BLaER1 (cell line): ENCODE measurements at regions not wholly inside any gene's neighbourhood (a gene's known extent, or its start where the extent isn't known, plus 50 kb on each side); places are given as distances from the start of the nearest gene placed in this dataset.

Source experiments
- H3K27ac ChIP-seq: shearing (Covaris generic); formaldehyde crosslinking; 2 replicates; pipeline ENCODE4 v1.8.1; 2022
- H3K27me3 ChIP-seq: shearing (Covaris generic); formaldehyde crosslinking; 2 replicates; pipeline ENCODE4 v1.8.1; 2022
- H3K36me3 ChIP-seq: shearing (Covaris generic); formaldehyde crosslinking; 2 replicates; pipeline ENCODE4 v1.8.1; 2022
- H3K4me1 ChIP-seq: shearing (Covaris generic); formaldehyde crosslinking; 2 replicates; pipeline ENCODE4 v1.8.1; 2022
- H3K4me2 ChIP-seq: shearing (Covaris generic); formaldehyde crosslinking; 2 replicates; pipeline ENCODE4 v1.8.1; 2022
- H3K4me3 ChIP-seq: shearing (Covaris generic); formaldehyde crosslinking; 2 replicates; pipeline ENCODE4 v1.8.1; 2022
- H3K9ac ChIP-seq: shearing (Covaris generic); formaldehyde crosslinking; 2 replicates; pipeline ENCODE4 v1.8.1; 2022
- H3K9me3 ChIP-seq: shearing (Covaris generic); formaldehyde crosslinking; 2 replicates; pipeline ENCODE4 v1.8.1; 2022
- H4K20me1 ChIP-seq: shearing (Covaris generic); formaldehyde crosslinking; 2 replicates; pipeline ENCODE4 v1.8.1; 2022
- Cebpa-rat ChIP-seq: shearing (Covaris generic); IDR thresholded peaks from 2 replicates; pipeline ENCODE4 v1.8.1; 2022

GRCh38 chr3:110456001-110456400 lies 615.6 kb upstream of the NECTIN3 start:
- H3K27me3 ChIP-seq: no peaks in the 10 kb centered on the region
- no peak for TF ChIP-seq Cebpa-rat
- H3K9me3 ChIP-seq: no peaks in the 10 kb centered on the region
- H3K36me3 ChIP-seq: no peaks in the 10 kb centered on the region
- no peaks in the 10 kb centered on the region for H3K4me1 ChIP-seq
- H3K4me3 ChIP-seq: no peak overlapping the region
- no peak overlapping the region for H3K4me2 ChIP-seq
- H3K27ac ChIP-seq: no peak overlapping the region
- no peaks in the 10 kb centered on the region for H4K20me1 ChIP-seq
- H3K9ac ChIP-seq: no peak overlapping the region

DNA sequence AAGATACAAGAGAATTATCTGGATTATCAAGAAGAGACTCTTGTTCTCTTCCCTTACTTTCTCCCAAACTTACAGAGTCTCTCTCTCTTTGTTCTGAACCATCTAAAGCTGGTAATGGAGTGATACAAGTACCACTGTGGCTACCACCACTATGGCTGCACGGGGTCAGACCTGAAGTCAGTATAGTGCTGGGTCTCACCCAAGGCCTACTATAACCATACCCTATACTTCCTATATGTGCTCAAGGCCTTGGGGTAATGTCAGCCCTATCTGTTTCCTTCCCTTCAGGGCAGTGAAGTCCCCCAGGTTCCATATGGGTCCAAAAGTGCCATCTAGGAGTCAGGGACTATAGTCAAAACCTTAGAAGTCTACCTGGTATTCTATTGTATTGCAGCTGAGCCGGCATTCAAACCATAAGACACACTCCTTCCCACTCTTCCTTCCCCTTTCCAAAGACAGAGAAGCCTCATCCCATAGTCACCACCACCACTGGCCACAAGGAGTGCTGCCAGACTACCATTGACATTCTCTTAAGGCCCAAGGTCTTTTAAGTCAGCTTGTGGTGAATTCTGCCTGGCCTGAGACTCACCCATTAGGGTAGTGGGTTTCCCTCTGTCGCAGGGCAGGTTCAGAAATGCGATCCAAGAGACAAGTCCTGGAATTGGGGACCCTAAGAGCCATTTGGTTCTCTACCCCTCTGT lies 615.0 kb upstream of the NECTIN3 start:
- no peak overlapping the region for H3K4me3 ChIP-seq
- no peaks in the 10 kb centered on the region for H3K27me3 ChIP-seq
- no peak overlapping the region for H3K27ac ChIP-seq
- no peak overlapping the region for H3K9ac ChIP-seq
- no peak overlapping the region for H3K4me2 ChIP-seq
- H4K20me1 ChIP-seq: no peaks in the 10 kb centered on the region
- no peaks in the 10 kb centered on the region for H3K4me1 ChIP-seq
- no peaks in the 10 kb centered on the region for H3K9me3 ChIP-seq
- TF ChIP-seq Cebpa-rat: no peak
- H3K36me3 ChIP-seq: no peaks in the 10 kb centered on the region

DNA sequence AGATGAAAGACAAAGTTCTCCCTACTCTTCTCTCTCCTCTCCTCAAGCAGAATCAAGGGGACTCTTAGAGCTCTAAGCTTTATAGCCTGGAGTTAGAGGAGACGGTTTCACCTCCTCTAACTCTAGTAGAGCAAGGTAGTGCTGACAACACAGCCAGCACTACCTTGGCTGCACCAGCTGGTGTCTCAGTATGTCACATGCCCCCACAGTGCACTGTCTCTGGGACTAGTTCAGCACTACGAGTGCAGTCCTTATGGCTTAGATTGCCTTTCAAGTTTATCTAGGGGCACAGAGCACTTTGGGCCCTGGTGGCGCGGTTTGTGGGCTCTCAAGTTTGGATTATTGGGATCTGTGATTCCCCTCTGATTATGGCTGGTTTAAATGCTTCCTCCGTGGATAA lies 614.1 kb upstream of the NECTIN3 start:
- Histone ChIP-seq H3K9ac (no peak overlapping the region), H3K36me3 (no peaks in the 10 kb centered on the region), H3K4me2 (no peak overlapping the region), H3K27me3 (no peaks in the 10 kb centered on the region), H3K9me3 (no peaks in the 10 kb centered on the region), H4K20me1 (no peaks in the 10 kb centered on the region), H3K4me1 (no peaks in the 10 kb centered on the region), H3K27ac (no peak overlapping the region), H3K4me3 (no peak overlapping the region)
- no peak for TF ChIP-seq Cebpa-rat

GRCh38 chr3:110459021-110459420 lies 612.6 kb upstream of the NECTIN3 start:
- no peak for TF ChIP-seq Cebpa-rat
- Histone ChIP-seq H3K4me3 (no peak overlapping the region), H3K9ac (no peak overlapping the region), H3K27ac (no peak overlapping the region), H3K4me1 (no peaks in the 10 kb centered on the region), H3K27me3 (no peaks in the 10 kb centered on the region), H3K4me2 (no peak overlapping the region), H3K9me3 (no peaks in the 10 kb centered on the region), H4K20me1 (no peaks in the 10 kb centered on the region), H3K36me3 (no peaks in the 10 kb centered on the region)

- TF ChIP-seq Cebpa-rat: no peak
- Histone ChIP-seq H3K36me3 (no peaks in the 10 kb centered on the region), H4K20me1 (no peaks in the 10 kb centered on the region)
Observed at GRCh38 chr3:110470310-110470709, 601.3 kb upstream of the NECTIN3 start.

DNA sequence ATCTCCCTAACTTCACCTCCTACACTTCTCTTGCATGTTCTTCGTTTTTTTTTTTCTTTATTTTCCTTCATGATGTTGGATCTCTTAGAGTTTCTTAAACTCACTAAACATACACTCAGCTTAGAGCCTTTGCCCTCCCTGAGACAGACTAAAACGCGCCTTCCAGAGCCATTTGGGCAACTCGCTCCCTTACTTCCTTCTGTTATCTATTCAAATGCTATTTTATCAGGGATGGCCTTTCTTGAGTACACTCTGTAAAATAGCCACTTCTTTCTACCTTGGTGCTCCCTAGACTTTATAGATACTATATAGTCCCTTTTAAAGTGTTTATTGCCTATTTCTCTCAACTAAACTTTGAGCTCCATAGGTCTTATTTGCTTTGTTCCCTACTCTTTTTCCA lies 598.2 kb upstream of the NECTIN3 start:
- no peak overlapping the region for H3K27ac ChIP-seq
- no peak overlapping the region for H3K4me3 ChIP-seq
- H3K9ac ChIP-seq: no peak overlapping the region
- H4K20me1 ChIP-seq: no peaks in the 10 kb centered on the region
- no peaks in the 10 kb centered on the region for H3K27me3 ChIP-seq
- H3K4me1 ChIP-seq: no peaks in the 10 kb centered on the region
- H3K4me2 ChIP-seq: no peak overlapping the region
- H3K36me3 ChIP-seq: no peaks in the 10 kb centered on the region
- TF ChIP-seq Cebpa-rat: no peak
- no peaks in the 10 kb centered on the region for H3K9me3 ChIP-seq

More at GRCh38 chr3:110470310-110470709, 601.3 kb upstream of the NECTIN3 start:
- H3K4me1 ChIP-seq: no peaks in the 10 kb centered on the region
- H3K4me3 ChIP-seq: no peak overlapping the region
- H3K9ac ChIP-seq: no peak overlapping the region
- H3K4me2 ChIP-seq: no peak overlapping the region
- H3K27me3 ChIP-seq: no peaks in the 10 kb centered on the region
- no peaks in the 10 kb centered on the region for H3K9me3 ChIP-seq
- no peak overlapping the region for H3K27ac ChIP-seq

DNA sequence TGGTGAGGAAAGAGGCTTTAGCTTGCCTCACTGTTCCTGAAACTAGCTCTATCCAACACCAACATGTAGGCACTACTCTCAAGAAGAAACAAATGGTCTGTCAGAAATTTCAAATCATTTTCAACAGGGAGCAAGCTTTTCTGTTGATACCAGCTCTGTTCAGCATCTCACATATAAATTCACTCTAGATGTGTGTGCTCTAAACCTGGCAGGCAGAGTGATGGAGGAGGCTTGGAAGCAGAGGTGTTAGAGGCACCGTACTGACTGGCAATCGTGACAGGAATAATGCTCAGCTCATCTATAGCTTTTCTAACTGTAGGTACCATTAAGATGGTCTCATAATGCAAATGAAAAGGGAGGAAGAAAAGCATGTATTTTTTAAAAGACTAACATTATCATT lies 597.2 kb upstream of the NECTIN3 start:
- no peak for TF ChIP-seq Cebpa-rat
- H3K4me3 ChIP-seq: no peak overlapping the region
- H3K4me1 ChIP-seq: no peaks in the 10 kb centered on the region
- H3K9me3 ChIP-seq: no peaks in the 10 kb centered on the region
- H3K9ac ChIP-seq: no peak overlapping the region
- no peak overlapping the region for H3K27ac ChIP-seq
- H3K27me3 ChIP-seq: no peaks in the 10 kb centered on the region
- no peaks in the 10 kb centered on the region for H3K36me3 ChIP-seq
- no peaks in the 10 kb centered on the region for H4K20me1 ChIP-seq
- no peak overlapping the region for H3K4me2 ChIP-seq

DNA sequence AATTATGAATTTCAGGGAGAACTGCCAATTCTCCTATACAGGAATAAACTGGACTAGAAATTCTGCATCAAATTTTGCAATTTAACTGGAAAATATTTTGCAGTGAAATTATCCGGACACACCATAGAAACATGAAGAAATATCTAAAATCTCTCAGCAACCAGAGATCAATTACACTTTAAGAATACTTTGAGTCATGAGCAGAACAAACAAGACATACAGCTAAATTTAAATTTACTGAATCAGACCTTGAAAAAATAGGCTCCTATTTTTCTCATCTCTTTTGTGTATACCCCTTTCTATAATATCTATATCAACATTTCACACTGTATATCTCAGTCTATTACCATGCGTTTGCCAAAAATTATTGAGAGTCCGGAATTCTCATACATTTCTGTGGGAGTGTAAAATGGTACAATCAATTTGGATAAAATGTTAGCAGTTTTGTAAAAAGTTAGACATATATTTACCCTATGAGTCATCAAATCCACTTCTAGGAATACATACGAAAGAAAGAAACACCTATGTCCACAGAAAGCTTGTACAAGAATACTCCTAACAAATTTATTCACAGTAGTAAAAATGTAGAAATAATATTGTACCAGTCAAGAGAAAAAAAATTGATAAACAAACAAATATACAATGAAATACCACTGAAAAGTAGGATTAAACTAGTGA lies 593.1 kb upstream of the NECTIN3 start:
- H3K27me3 ChIP-seq: no peaks in the 10 kb centered on the region
- no peaks in the 10 kb centered on the region for H3K9me3 ChIP-seq
- no peak overlapping the region for H3K27ac ChIP-seq
- H3K36me3 ChIP-seq: no peaks in the 10 kb centered on the region
- no peaks in the 10 kb centered on the region for H3K4me1 ChIP-seq
- no peaks in the 10 kb centered on the region for H4K20me1 ChIP-seq
- no peak overlapping the region for H3K4me2 ChIP-seq
- H3K9ac ChIP-seq: no peak overlapping the region
- TF ChIP-seq Cebpa-rat: no peak
- H3K4me3 ChIP-seq: no peak overlapping the region

DNA sequence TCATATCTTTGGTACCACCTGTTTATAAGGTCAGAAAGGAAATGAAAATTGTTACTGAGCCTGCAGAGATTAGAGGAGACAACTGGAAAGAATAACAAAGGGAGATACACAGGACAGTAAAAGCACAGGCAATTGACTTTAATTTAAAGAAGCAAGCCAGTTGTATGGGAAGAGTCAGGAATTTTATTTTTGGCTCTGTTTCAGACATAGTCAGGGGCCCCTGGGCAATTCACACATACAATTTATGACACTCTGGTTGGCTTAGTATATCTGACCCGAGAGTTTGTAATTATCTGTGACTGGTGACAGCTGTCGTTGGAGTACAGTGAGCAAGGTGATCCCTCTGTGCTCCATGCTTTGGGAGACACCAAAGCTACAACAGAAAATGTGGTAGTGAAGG lies 591.9 kb upstream of the NECTIN3 start:
- Histone ChIP-seq H3K36me3 (no peaks in the 10 kb centered on the region), H3K4me3 (no peak overlapping the region), H3K27ac (no peak overlapping the region), H4K20me1 (no peaks in the 10 kb centered on the region), H3K4me2 (no peak overlapping the region), H3K9me3 (no peaks in the 10 kb centered on the region), H3K4me1 (no peaks in the 10 kb centered on the region), H3K27me3 (no peaks in the 10 kb centered on the region), H3K9ac (no peak overlapping the region)
- no peak for TF ChIP-seq Cebpa-rat

GRCh38 chr3:110485389-110485788 lies 586.2 kb upstream of the NECTIN3 start:
- Histone ChIP-seq H3K27me3 (no peaks in the 10 kb centered on the region), H3K9ac (no peak overlapping the region), H3K9me3 (peaks cover 19% of the 10 kb centered on the region), H3K4me2 (no peak overlapping the region), H3K4me3 (no peak overlapping the region), H3K36me3 (no peaks in the 10 kb centered on the region), H3K4me1 (no peaks in the 10 kb centered on the region), H4K20me1 (no peaks in the 10 kb centered on the region), H3K27ac (no peak overlapping the region)
- no peak for TF ChIP-seq Cebpa-rat
